SK-N-SH (cell line): ENCODE measurements at regions not wholly inside any gene's neighbourhood (a gene's known extent, or its start where the extent isn't known, plus 50 kb on each side); places are given as distances from the start of the nearest gene placed in this dataset.

Source experiments
- CTCF ChIA-PET: fragments of 300-600, 350-600 bp; formaldehyde crosslinking; extraction: SDS; loops from one replicate; lab custom pipeline; 2021; lab: Yijun Ruan, JAX
- POLR2A ChIA-PET: fragments of 350-600 bp; sonication (Branson Sonifier 250); formaldehyde crosslinking; extraction: SDS; loops from one replicate; lab custom pipeline; 2020; ENCODE audit warnings: antibody characterized with exemption, inconsistent platforms; lab: Yijun Ruan, JAX
- DNase-seq: peaks from one replicate; pipeline ENCODE4 v3.0.0; 2012
- H2AFZ ChIP-seq: fragments of 200-600 bp; sonication (generic); 2 replicates; pipeline ENCODE4 v1.8.1; 2016; ENCODE audit warnings: antibody characterized with exemption, mild to moderate bottlenecking, low read depth
- H3F3A ChIP-seq: fragments of 200-600 bp; sonication (generic); replicated peaks from 2 replicates; pipeline ENCODE3; 2016; ENCODE audit warnings: antibody characterized with exemption, mild to moderate bottlenecking; ENCODE audit not compliant: insufficient read depth
- H3K27ac ChIP-seq, 2 experiments: fragments of 200-500 bp in 1 of 2; fragments of 200-600 bp in 1 of 2; sonication (Bioruptor generic) in 1 of 2; sonication (generic), shearing (Covaris generic) in 1 of 2; 2 replicates each; pipeline versions ENCODE4 v1.5.1 to v1.6.1; 2014 to 2016; ENCODE audit warnings: low read depth in 2 of 2, inconsistent platforms in 1 of 2, low read length in 1 of 2, mild to moderate bottlenecking in 1 of 2, mixed read lengths in 1 of 2
- H3K27me3 ChIP-seq: fragments of 200-600 bp; sonication (generic), shearing (Covaris generic); 2 replicates; pipeline ENCODE4 v1.6.1; 2016; ENCODE audit warnings: mixed run types; ENCODE audit not compliant: insufficient read depth
- H3K36me3 ChIP-seq, 2 experiments: fragments of 200-500 bp in 1 of 2; fragments of 200-600 bp in 1 of 2; sonication (Bioruptor generic) in 1 of 2; sonication (generic) in 1 of 2; replicated peaks in 1 of 2; 2 replicates each; pipeline versions ENCODE3 to v1.5.1; 2014 to 2016; ENCODE audit warnings: low read length in 1 of 2, mild to moderate bottlenecking in 1 of 2; ENCODE audit not compliant: insufficient read depth in 2 of 2, control insufficient read depth in 1 of 2
- H3K4me1 ChIP-seq, 2 experiments: fragments of 200-500 bp in 1 of 2; fragments of 200-600 bp in 1 of 2; sonication (Bioruptor generic) in 1 of 2; sonication (generic), shearing (Covaris generic) in 1 of 2; 2 replicates each; pipeline versions ENCODE4 v1.5.1 to v1.6.1; 2014 to 2016; ENCODE audit warnings: low read depth in 1 of 2, low read length in 1 of 2, mixed run types in 1 of 2; ENCODE audit not compliant: insufficient read depth in 2 of 2, control insufficient read depth in 1 of 2
- H3K4me2 ChIP-seq: fragments of 200-600 bp; sonication (generic), shearing (Covaris generic); 2 replicates; pipeline ENCODE4 v1.6.1; 2017; ENCODE audit warnings: mixed run types
- H3K4me3 ChIP-seq, 2 experiments: fragments of 200-500 bp in 1 of 2; fragments of 200-600 bp in 1 of 2; sonication (Bioruptor generic) in 1 of 2; sonication (generic), shearing (Covaris generic) in 1 of 2; 2 replicates each; pipeline versions ENCODE4 v1.5.1 to v1.8.1; 2014 to 2016; ENCODE audit warnings: low read depth in 2 of 2, inconsistent platforms in 1 of 2, low read length in 1 of 2, mild to moderate bottlenecking in 1 of 2, mixed read lengths in 1 of 2, moderate library complexity in 1 of 2
- H3K79me2 ChIP-seq: fragments of 200-600 bp; sonication (generic); 2 replicates; pipeline ENCODE4 v1.8.1; 2017; ENCODE audit warnings: mild to moderate bottlenecking; ENCODE audit not compliant: insufficient read depth
- H3K9ac ChIP-seq: fragments of 200-600 bp; sonication (generic); 2 replicates; pipeline ENCODE4 v1.6.1; 2017; ENCODE audit warnings: mixed run types
- H3K9me2 ChIP-seq: fragments of 200-600 bp; sonication (generic); 2 replicates; pipeline ENCODE4 v1.6.1; 2017; ENCODE audit warnings: mixed run types
- H3K9me3 ChIP-seq: fragments of 200-600 bp; sonication (generic); 2 replicates; pipeline ENCODE4 v1.6.1; 2017; ENCODE audit warnings: mixed run types, mild to moderate bottlenecking, moderate library complexity
- H4K20me1 ChIP-seq: fragments of 200-600 bp; sonication (generic); 2 replicates; pipeline ENCODE4 v1.6.1; 2017; ENCODE audit warnings: mild to moderate bottlenecking, mixed run types; ENCODE audit not compliant: insufficient read depth
- CHD2 ChIP-seq: fragments of 150-350 bp; IDR thresholded peaks from 2 replicates; pipeline ENCODE4 v1.6.1; 2018; ENCODE audit warnings: low read length; ENCODE audit not compliant: partially characterized antibody
- ELF1 ChIP-seq: IDR thresholded peaks from 2 replicates; pipeline ENCODE4 v1.4.0; 2012
- EZH2phosphoT487 ChIP-seq: fragments of 200-600 bp; sonication (generic); IDR thresholded peaks from 2 replicates; pipeline ENCODE4 v1.6.1; 2017; ENCODE audit warnings: low read depth, mixed run types, mild to moderate bottlenecking, antibody characterized with exemption, moderate library complexity, borderline replicate concordance
- FOXJ3 ChIP-seq: sonication (generic); formaldehyde crosslinking; IDR thresholded peaks from 2 replicates; pipeline ENCODE4 v1.5.1; 2020; ENCODE audit warnings: mild to moderate bottlenecking, missing genetic modification reagents
- FOXM1 ChIP-seq: IDR thresholded peaks from 2 replicates; pipeline ENCODE4 v1.4.0; 2012; ENCODE audit warnings: low read depth, mild to moderate bottlenecking
- GABPA ChIP-seq: IDR thresholded peaks from 2 replicates; pipeline ENCODE4 v1.4.0; 2012; ENCODE audit warnings: low read depth, mild to moderate bottlenecking
- GATA2 ChIP-seq: sonication (generic); formaldehyde crosslinking; IDR thresholded peaks from 2 replicates; pipeline ENCODE4 v1.5.0; 2020; ENCODE audit warnings: mild to moderate bottlenecking, missing genetic modification reagents
- IRF3 ChIP-seq: fragments of 150-350 bp; IDR thresholded peaks from 2 replicates; pipeline ENCODE4 v1.6.1; 2016; ENCODE audit warnings: mild to moderate bottlenecking, low read depth, low read length
- JUND ChIP-seq: IDR thresholded peaks from 2 replicates; pipeline ENCODE4 v1.4.0; 2012
- MXI1 ChIP-seq: IDR thresholded peaks from 2 replicates; pipeline ENCODE4 v1.6.1; 2012; ENCODE audit warnings: mild to moderate bottlenecking, low read depth, low read length, improper control_type of control experiment
- NFIC ChIP-seq: IDR thresholded peaks from 2 replicates; pipeline ENCODE4 v1.4.0; 2012; ENCODE audit warnings: borderline replicate concordance
- NRF1 ChIP-seq: IDR thresholded peaks from 2 replicates; pipeline ENCODE4 v1.6.1; 2012; ENCODE audit warnings: low read depth, mild to moderate bottlenecking, low read length
- POLR2AphosphoS5 ChIP-seq: IDR thresholded peaks from 2 replicates; pipeline ENCODE4 v1.6.1; 2012; ENCODE audit warnings: low read depth, low read length
- RCOR1 ChIP-seq: fragments of 150-350 bp; IDR thresholded peaks from 2 replicates; pipeline ENCODE4 v1.6.1; 2017; ENCODE audit warnings: antibody characterized with exemption, low read length
- REST ChIP-seq: IDR thresholded peaks from 2 replicates; pipeline ENCODE4 v1.6.1; 2012; ENCODE audit warnings: mild to moderate bottlenecking, low read depth, low read length, moderate library complexity
- RFX5 ChIP-seq: IDR thresholded peaks from 2 replicates; pipeline ENCODE4 v1.6.1; 2012; ENCODE audit warnings: mild to moderate bottlenecking, improper control_type of control experiment, low read length
- SIN3A ChIP-seq: IDR thresholded peaks from 2 replicates; pipeline ENCODE4 v1.6.1; 2012; ENCODE audit warnings: low read depth, mild to moderate bottlenecking, low read length, moderate library complexity, borderline replicate concordance
- TAF1 ChIP-seq: IDR thresholded peaks from 2 replicates; pipeline ENCODE4 v1.6.1; 2012; ENCODE audit warnings: low read depth, mild to moderate bottlenecking, low read length, moderate library complexity, borderline replicate concordance
- TEAD4 ChIP-seq: IDR thresholded peaks from 2 replicates; pipeline ENCODE4 v1.4.0; 2012; ENCODE audit warnings: mild to moderate bottlenecking, borderline replicate concordance; ENCODE audit not compliant: insufficient read depth
- USF1 ChIP-seq: IDR thresholded peaks from 2 replicates; pipeline ENCODE4 v1.4.0; 2012; ENCODE audit warnings: low read depth, borderline replicate concordance
- USF2 ChIP-seq: fragments of 150-350 bp; IDR thresholded peaks from 2 replicates; pipeline ENCODE4 v1.6.1; 2017; ENCODE audit warnings: antibody characterized with exemption, low read length, low read depth, borderline replicate concordance
- WGBS: methylation state at CpG from one replicate; pipeline ENCODE4 v1.1.6; 2017; ENCODE audit warnings: low lambda C conversion rate; 5-methylcytosine and 5-hydroxymethylcytosine counted together
- TF ChIP-seq, protein P1 (sequence below): IDR thresholded peaks from 2 replicates; pipeline ENCODE4 v1.4.0; 2012; ENCODE audit warnings: low read depth

GRCh38 chr3:178107804-178108203 is 428.4 kb upstream of the KCNMB2 start:
- peaks cover 0 to 3% of the 10 kb centered on the region in 2 experiments; a peak in 1 of 4 replicates for H3K4me1 ChIP-seq
- no peak overlapping the region for H3K27ac ChIP-seq
- 70% methylated on average over 2 of the region's 2 CpGs for WGBS
- no peak overlapping the region for H3K4me3 ChIP-seq
- CTCF ChIA-PET = no interaction called here
- TF ChIP-seq REST (no peak), CHD2 (no peak), POLR2AphosphoS5 (no peak), FOXM1 (no peak), RCOR1 (no peak), JUND (no peak), NRF1 (no peak), GABPA (no peak), MXI1 (no peak), RFX5 (no peak), SIN3A (no peak), NFIC (no peak), EZH2phosphoT487 (no peak), ELF1 (no peak), TAF1 (no peak)
- H3K9me3 ChIP-seq = no peaks in the 10 kb centered on the region
- H3K36me3 ChIP-seq = no peaks in the 10 kb centered on the region
- no peaks in the 10 kb centered on the region for H3K9me2 ChIP-seq
- no peak for DNase-seq
- H4K20me1 ChIP-seq = no peaks in the 10 kb centered on the region
- no peak overlapping the region for H3K4me2 ChIP-seq
- POLR2A ChIA-PET = no interaction called here
- H3K9ac ChIP-seq = no peak overlapping the region
- no peaks in the 10 kb centered on the region for H3K79me2 ChIP-seq
- no peaks in the 10 kb centered on the region for H3F3A ChIP-seq
- no peak overlapping the region for H2AFZ ChIP-seq
- no peaks in the 10 kb centered on the region for H3K27me3 ChIP-seq

DNA sequence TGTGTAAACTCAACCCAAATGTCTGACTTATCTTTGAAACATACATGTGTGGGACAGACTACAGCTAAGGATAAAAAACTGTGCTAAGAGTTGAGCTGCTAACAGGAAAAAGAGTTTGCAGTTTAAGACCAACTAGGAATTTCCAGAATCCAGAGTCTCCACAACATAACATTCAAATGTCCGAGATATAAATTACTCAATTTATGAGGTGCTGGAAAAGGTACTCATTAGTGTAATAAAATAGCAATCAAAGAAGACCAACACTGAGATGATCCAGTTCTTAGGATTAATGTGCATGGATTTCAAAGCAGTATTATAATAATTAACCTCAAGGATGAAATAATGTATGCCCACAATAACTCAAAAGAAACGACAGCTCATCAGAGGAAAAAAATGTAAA is 426.5 kb upstream of the KCNMB2 start:
- Histone ChIP-seq H3K9ac (no peak overlapping the region), H3K27me3 (no peaks in the 10 kb centered on the region), H3F3A (no peaks in the 10 kb centered on the region), H3K4me2 (no peak overlapping the region), H3K9me2 (no peaks in the 10 kb centered on the region), H3K36me3 (no peaks in the 10 kb centered on the region), H3K4me3 (no peak overlapping the region), H3K9me3 (no peaks in the 10 kb centered on the region), H3K27ac (no peak overlapping the region), H3K79me2 (no peaks in the 10 kb centered on the region), H2AFZ (peak overlapping the region; percentile 48; the same call in 1 of the 2 replicates), H3K4me1 (no peaks in the 10 kb centered on the region), H4K20me1 (no peaks in the 10 kb centered on the region)
- WGBS = 91% methylated on average over 2 of the region's 2 CpGs
- no peak for DNase-seq
- POLR2A ChIA-PET = interaction anchor here (0.6 kb wide), 1 partner anchor 324 kb away, joined by 4 read pairs; no protein-coding TSS in a partner anchor
- CTCF ChIA-PET = interaction anchor here (0.6 kb wide), 1 partner anchor 137 kb away, joined by 4 read pairs; no protein-coding TSS in a partner anchor
- TF ChIP-seq GABPA = no peak
- TF ChIP-seq NFIC = no peak
- no peak for TF ChIP-seq FOXJ3
- TF ChIP-seq IRF3 = no peak
- TF ChIP-seq USF1 = no peak
- no peak for TF ChIP-seq TEAD4
- no peak for TF ChIP-seq GATA2 (CRISPR knock-in tag)
- TF ChIP-seq JUND = no peak
- TF ChIP-seq USF2 = no peak
- TF ChIP-seq, protein P1, sequence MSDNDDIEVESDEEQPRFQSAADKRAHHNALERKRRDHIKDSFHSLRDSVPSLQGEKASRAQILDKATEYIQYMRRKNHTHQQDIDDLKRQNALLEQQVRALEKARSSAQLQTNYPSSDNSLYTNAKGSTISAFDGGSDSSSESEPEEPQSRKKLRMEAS = no peak
- no peak for TF ChIP-seq POLR2AphosphoS5
